Stomach smooth muscle (tissue), 2 donors: ENCODE measurements at regions not wholly inside any gene's neighbourhood (a gene's known extent, or its start where the extent isn't known, plus 50 kb on each side); places are given as distances from the start of the nearest gene placed in this dataset.

ENCODE experiments used
- H3K27ac ChIP-seq: one replicate; pipeline ENCODE4 v1.7.0; 2013; ENCODE audit warnings: mild to moderate bottlenecking, low read length, inconsistent platforms
- H3K27me3 ChIP-seq, 2 donors: one replicate each; pipeline ENCODE4 v1.7.0; 2013; ENCODE audit warnings: low read length in 2 of 2; ENCODE audit not compliant: insufficient read depth in 2 of 2, control insufficient read depth in 1 of 2
- H3K36me3 ChIP-seq, 2 donors: one replicate each; pipeline ENCODE4 v1.7.0; 2013; ENCODE audit warnings: low read length in 2 of 2; ENCODE audit not compliant: control insufficient read depth in 2 of 2, insufficient read depth in 2 of 2
- H3K4me1 ChIP-seq: one replicate; pipeline ENCODE4 v1.7.0; 2013; ENCODE audit warnings: low read length; ENCODE audit not compliant: control insufficient read depth, insufficient read depth
- H3K4me3 ChIP-seq, 2 donors: one replicate each; pipeline ENCODE4 v1.7.0; 2013; ENCODE audit warnings: low read length in 2 of 2
- H3K9ac ChIP-seq, 2 donors: one replicate each; pipeline ENCODE4 v1.7.0; 2013; ENCODE audit warnings: low read length in 2 of 2, mild to moderate bottlenecking in 1 of 2
- H3K9me3 ChIP-seq, 2 donors: one replicate each; pipeline ENCODE4 v1.7.0; 2013; ENCODE audit warnings: low read length in 2 of 2; ENCODE audit not compliant: control insufficient read depth in 2 of 2
- donor health status: healthy.
- donor health status: Pancreatic carcinoma.

GRCh38 chr13:66212511-66212910, 1017.6 kb downstream of the PCDH9 start:
- Histone ChIP-seq H3K4me3 (no peak overlapping the region), H3K4me1 (no peaks in the 10 kb centered on the region), H3K27me3 (no peaks in the 10 kb centered on the region), H3K36me3 (no peaks in the 10 kb centered on the region), H3K27ac (no peak overlapping the region), H3K9ac (no peak overlapping the region), H3K9me3 (no peaks in the 10 kb centered on the region)

- no peaks in the 10 kb centered on the region for H3K36me3 ChIP-seq
- H3K9me3 ChIP-seq, result no peaks in the 10 kb centered on the region
- no peaks in the 10 kb centered on the region for H3K27me3 ChIP-seq
- no peak overlapping the region for H3K27ac ChIP-seq
- no peak overlapping the region for H3K9ac ChIP-seq
- no peaks in the 10 kb centered on the region for H3K4me1 ChIP-seq
- H3K4me3 ChIP-seq, result no peak overlapping the region
Observed at GRCh38 chr13:66210677-66211076, 1019.5 kb downstream of the PCDH9 start.

GRCh38 chr13:66208589-66208988, 1021.5 kb downstream of the PCDH9 start:
- no peak overlapping the region for H3K4me3 ChIP-seq
- H3K4me1 ChIP-seq, result no peaks in the 10 kb centered on the region
- H3K36me3 ChIP-seq, result no peaks in the 10 kb centered on the region
- no peaks in the 10 kb centered on the region for H3K27me3 ChIP-seq
- H3K9me3 ChIP-seq, result no peaks in the 10 kb centered on the region
- H3K9ac ChIP-seq, result no peak overlapping the region
- H3K27ac ChIP-seq, result no peak overlapping the region

- no peaks in the 10 kb centered on the region for H3K36me3 ChIP-seq
- no peaks in the 10 kb centered on the region for H3K9me3 ChIP-seq
- no peaks in the 10 kb centered on the region for H3K4me1 ChIP-seq
- H3K4me3 ChIP-seq, result no peak overlapping the region
- H3K27me3 ChIP-seq, result no peaks in the 10 kb centered on the region
- H3K27ac ChIP-seq, result no peak overlapping the region
- no peak overlapping the region for H3K9ac ChIP-seq
Observed at GRCh38 chr13:66207610-66208009, 1022.5 kb downstream of the PCDH9 start.

- no peak overlapping the region for H3K4me3 ChIP-seq
- no peaks in the 10 kb centered on the region for H3K27me3 ChIP-seq
- H3K36me3 ChIP-seq, result no peaks in the 10 kb centered on the region
- H3K9ac ChIP-seq, result no peak overlapping the region
- no peaks in the 10 kb centered on the region for H3K4me1 ChIP-seq
- no peak overlapping the region for H3K27ac ChIP-seq
- H3K9me3 ChIP-seq, result no peaks in the 10 kb centered on the region
Observed at GRCh38 chr13:66205807-66206206, 1024.3 kb downstream of the PCDH9 start.

GRCh38 chr13:66200555-66200954, 1029.6 kb downstream of the PCDH9 start:
- H3K9me3 ChIP-seq, result no peaks in the 10 kb centered on the region
- H3K4me1 ChIP-seq, result no peaks in the 10 kb centered on the region
- no peak overlapping the region for H3K9ac ChIP-seq
- H3K36me3 ChIP-seq, result no peaks in the 10 kb centered on the region
- H3K4me3 ChIP-seq, result no peak overlapping the region
- no peak overlapping the region for H3K27ac ChIP-seq
- H3K27me3 ChIP-seq, result no peaks in the 10 kb centered on the region

GRCh38 chr13:66195238-66195637, 1034.9 kb downstream of the PCDH9 start:
- H3K4me3 ChIP-seq, result no peak overlapping the region
- no peaks in the 10 kb centered on the region for H3K36me3 ChIP-seq
- H3K27ac ChIP-seq, result no peak overlapping the region
- H3K9ac ChIP-seq, result no peak overlapping the region
- H3K27me3 ChIP-seq, result no peaks in the 10 kb centered on the region
- no peaks in the 10 kb centered on the region for H3K9me3 ChIP-seq
- H3K4me1 ChIP-seq, result no peaks in the 10 kb centered on the region

- Histone ChIP-seq H3K9me3 (no peaks in the 10 kb centered on the region), H3K27me3 (no peaks in the 10 kb centered on the region), H3K9ac (no peak overlapping the region), H3K27ac (no peak overlapping the region), H3K4me3 (no peak overlapping the region), H3K4me1 (no peaks in the 10 kb centered on the region), H3K36me3 (no peaks in the 10 kb centered on the region)
Observed at GRCh38 chr13:66189986-66190385, 1040.2 kb downstream of the PCDH9 start.

- no peak overlapping the region for H3K9ac ChIP-seq
- H3K9me3 ChIP-seq, result peaks cover 0 to 4% of the 10 kb centered on the region in 2 donors
- H3K27ac ChIP-seq, result no peak overlapping the region
- H3K36me3 ChIP-seq, result no peaks in the 10 kb centered on the region
- no peaks in the 10 kb centered on the region for H3K27me3 ChIP-seq
- no peaks in the 10 kb centered on the region for H3K4me1 ChIP-seq
- no peak overlapping the region for H3K4me3 ChIP-seq
Observed at GRCh38 chr13:66180836-66181235, 1049.3 kb downstream of the PCDH9 start.

- H3K9me3 ChIP-seq, result no peaks in the 10 kb centered on the region
- no peaks in the 10 kb centered on the region for H3K36me3 ChIP-seq
- no peak overlapping the region for H3K4me3 ChIP-seq
- H3K27me3 ChIP-seq, result no peaks in the 10 kb centered on the region
- H3K4me1 ChIP-seq, result no peaks in the 10 kb centered on the region
- no peak overlapping the region for H3K9ac ChIP-seq
- no peak overlapping the region for H3K27ac ChIP-seq
Observed at GRCh38 chr13:66171920-66172319, 1058.2 kb downstream of the PCDH9 start.

- no peak overlapping the region for H3K9ac ChIP-seq
- H3K36me3 ChIP-seq, result no peaks in the 10 kb centered on the region
- no peaks in the 10 kb centered on the region for H3K27me3 ChIP-seq
- no peaks in the 10 kb centered on the region for H3K4me1 ChIP-seq
- H3K27ac ChIP-seq, result no peak overlapping the region
- H3K4me3 ChIP-seq, result no peak overlapping the region
- H3K9me3 ChIP-seq, result no peaks in the 10 kb centered on the region
Observed at GRCh38 chr13:66162470-66162869, 1067.7 kb downstream of the PCDH9 start.

- no peaks in the 10 kb centered on the region for H3K9me3 ChIP-seq
Observed at GRCh38 chr13:66159511-66159910, 1070.6 kb downstream of the PCDH9 start.

More at GRCh38 chr13:66159511-66159910, 1070.6 kb downstream of the PCDH9 start:
- no peak overlapping the region for H3K27ac ChIP-seq
- no peaks in the 10 kb centered on the region for H3K36me3 ChIP-seq
- no peak overlapping the region for H3K4me3 ChIP-seq
- H3K27me3 ChIP-seq, result no peaks in the 10 kb centered on the region
- H3K9ac ChIP-seq, result no peak overlapping the region
- H3K4me1 ChIP-seq, result no peaks in the 10 kb centered on the region
